SK-N-MC (cell line): ENCODE measurements at regions not wholly inside any gene's neighbourhood (a gene's known extent, or its start where the extent isn't known, plus 50 kb on each side); places are given as distances from the start of the nearest gene placed in this dataset.

ENCODE experiments used
- EZH2 ChIP-seq: fragments of 200-600 bp; sonication (generic); IDR thresholded peaks from one replicate; pipeline ENCODE4 v1.6.1; 2017; ENCODE audit warnings: antibody characterized with exemption
- POLR2AphosphoS5 ChIP-seq: IDR thresholded peaks from 2 replicates; pipeline ENCODE4 v1.6.1; 2012; ENCODE audit warnings: mild to moderate bottlenecking, low read depth, low read length, borderline replicate concordance

DNA sequence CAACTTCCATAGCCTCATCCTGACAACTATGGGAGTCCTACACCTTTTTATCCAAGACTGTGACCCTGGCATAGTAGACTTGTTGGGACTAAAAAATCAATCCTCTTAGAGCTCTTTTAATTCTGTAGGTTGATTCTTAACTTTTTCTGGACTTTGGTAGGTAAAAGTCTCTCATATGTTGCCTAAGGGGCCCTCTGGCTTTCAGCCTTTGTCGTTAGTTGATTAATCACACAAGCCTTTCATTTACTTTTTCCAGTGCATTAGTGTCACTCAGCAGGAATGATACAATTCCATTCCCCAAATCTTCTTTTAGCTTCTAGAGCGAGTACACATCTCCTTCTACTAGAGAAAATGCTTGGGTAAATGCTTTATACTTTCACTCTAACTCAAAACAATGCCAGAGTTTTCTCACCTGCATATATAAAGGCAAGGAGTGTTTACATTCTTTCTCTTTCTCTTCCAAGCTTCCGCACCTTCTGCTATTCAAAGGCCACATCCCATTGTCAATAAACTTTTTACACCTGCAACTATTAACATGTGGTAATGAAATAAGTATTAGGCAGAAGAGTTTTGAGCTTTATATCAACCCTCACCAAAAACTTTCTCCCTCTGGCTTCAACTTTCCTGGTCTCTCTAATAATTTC is 516.6 kb downstream of the FAM181B start:
- TF ChIP-seq EZH2: no peak
- TF ChIP-seq POLR2AphosphoS5: no peak
